GM12878 (cell line): ENCODE measurements at regions not wholly inside any gene's neighbourhood (a gene's known extent, or its start where the extent isn't known, plus 50 kb on each side); places are given as distances from the start of the nearest gene placed in this dataset.
"Not testable (repeated sequence)": the region's sequence is repeated elsewhere in the genome, so short reads cannot be mapped to it uniquely, and the experiment has no call there.

Source experiments
- ATAC-seq: fragments of 200-7000 bp; cut with Tn5 transposase; 3 replicates; pipeline ENCODE4 v1.9.1; 2020; ENCODE audit warnings: mild to moderate bottlenecking, moderate library complexity
- BruUV-seq: library from RNA; stranded (reverse); fragments of 400-500 nt; replicated peaks from 2 replicates; lab custom pipeline; 2021; lab: Mats Ljungman, UMichigan
- CTCF ChIA-PET: fragments of 300-600 bp; sonication (Branson Sonifier 250); formaldehyde crosslinking; extraction: SDS; loops from one replicate; lab custom pipeline; 2021; ENCODE audit warnings: inconsistent platforms; lab: Yijun Ruan, JAX
- POLR2A ChIA-PET: fragments of 350-600 bp; formaldehyde crosslinking; extraction: SDS; loops from one replicate; lab custom pipeline; 2021; ENCODE audit warnings: inconsistent platforms; lab: Charles Lee
- RAD21 ChIA-PET: fragments of 300-600 bp; sonication (Branson Sonifier 250); formaldehyde crosslinking; loops from one replicate; lab custom pipeline; 2023; ENCODE audit warnings: antibody characterized with exemption; ENCODE audit not compliant: unreplicated experiment; lab: Charles Lee
- SMC1A ChIA-PET: fragments of 300-600 bp; sonication (Branson Sonifier 250); formaldehyde crosslinking; loops from one replicate; lab custom pipeline; 2023; ENCODE audit not compliant: unreplicated experiment, uncharacterized antibody; lab: Charles Lee
- DNase-seq: peaks from one replicate; pipeline ENCODE4 v3.0.0-alpha.2; 2011; ENCODE audit warnings: low read depth, low spot score
- FAIRE-seq: peaks from 3 replicates; lab custom pipeline; 2011; peaks lifted over from hg19 to GRCh38; lab: Jason Lieb, UNC
- H2AFZ ChIP-seq: 2 replicates; pipeline ENCODE4 v1.6.0; 2011; ENCODE audit warnings: low read depth, low read length, control low read depth; ENCODE audit not compliant: control insufficient read depth
- H3K27ac ChIP-seq: 2 replicates; pipeline ENCODE4 v1.5.1; 2011; ENCODE audit warnings: control low read depth; ENCODE audit not compliant: control insufficient read depth, insufficient read depth
- H3K27me3 ChIP-seq, 2 experiments: replicated peaks in 1 of 2; 2 replicates each; pipeline versions ENCODE4 v1.6.0 to v1.6.1; 2011; ENCODE audit warnings: low read length in 1 of 2; ENCODE audit not compliant: control insufficient read depth in 2 of 2, insufficient read depth in 2 of 2
- H3K36me3 ChIP-seq, 2 experiments: 2 replicates each; pipeline ENCODE4 v1.5.1; 2011; ENCODE audit warnings: low read length in 1 of 2; ENCODE audit not compliant: control insufficient read depth in 2 of 2, insufficient read depth in 2 of 2
- H3K4me1 ChIP-seq: 2 replicates; pipeline ENCODE4 v1.6.1; 2011; ENCODE audit warnings: mild to moderate bottlenecking, low read length, moderate library complexity, mixed read lengths; ENCODE audit not compliant: control insufficient read depth, insufficient read depth
- H3K4me2 ChIP-seq: 2 replicates; pipeline ENCODE4 v1.6.0; 2011; ENCODE audit warnings: control low read depth; ENCODE audit not compliant: control insufficient read depth, insufficient read depth
- H3K4me3 ChIP-seq: fragments of 200-600 bp; sonication (generic); 2 replicates; pipeline ENCODE4 v1.5.1; 2016
- H3K79me2 ChIP-seq: 2 replicates; pipeline ENCODE4 v1.6.0; 2011; ENCODE audit warnings: low read length; ENCODE audit not compliant: control insufficient read depth, insufficient read depth
- H3K9ac ChIP-seq: 2 replicates; pipeline ENCODE4 v1.8.0; 2011; ENCODE audit warnings: low read length, control low read depth, mixed read lengths; ENCODE audit not compliant: control insufficient read depth, insufficient read depth
- H3K9me3 ChIP-seq: replicated peaks from 3 replicates; pipeline ENCODE4 v1.5.1; 2011; ENCODE audit warnings: mild to moderate bottlenecking, low read length; ENCODE audit not compliant: control insufficient read depth, insufficient read depth
- H4K20me1 ChIP-seq: 2 replicates; pipeline ENCODE4 v1.6.0; 2011; ENCODE audit not compliant: control insufficient read depth, insufficient read depth
- E2F8 ChIP-seq: fragments of 450-650 bp; IDR thresholded peaks from 2 replicates; pipeline ENCODE4 v1.6.1; 2018; ENCODE audit warnings: mild to moderate bottlenecking, low read depth, moderate library complexity; ENCODE audit not compliant: partially characterized antibody
- EED ChIP-seq: sonication (generic); IDR thresholded peaks from 2 replicates; pipeline ENCODE4 v1.6.1; 2016; ENCODE audit warnings: antibody characterized with exemption, low read depth
- KDM1A ChIP-seq: fragments of 200-600 bp; sonication (generic); IDR thresholded peaks from 2 replicates; pipeline ENCODE4 v1.6.1; 2016; ENCODE audit warnings: borderline replicate concordance
- RELA ChIP-seq: fragments of 450-650 bp; IDR thresholded peaks from 2 replicates; pipeline ENCODE4 v1.8.0; 2014; ENCODE audit warnings: borderline replicate concordance; ENCODE audit not compliant: partially characterized antibody
- SREBF1 ChIP-seq: IDR thresholded peaks from 2 replicates; pipeline ENCODE4 v1.6.1; 2012; ENCODE audit warnings: mild to moderate bottlenecking, low read length
- ZSCAN29 ChIP-seq: fragments of 450-650 bp; IDR thresholded peaks from 2 replicates; pipeline ENCODE4 v1.6.1; 2017; ENCODE audit warnings: mild to moderate bottlenecking, moderate library complexity
- WGBS: methylation state at CpG from one replicate; pipeline ENCODE4 v1.1.6; 2016; ENCODE audit warnings: low lambda C conversion rate; ENCODE audit not compliant: insufficient replicate concordance, insufficient coverage; ENCODE audit errors: missing lambda C conversion rate; 5-methylcytosine and 5-hydroxymethylcytosine counted together
- in situ Hi-C: fragments of 300-500 bp; cut with MboI; formaldehyde crosslinking; loops from 9 replicates; pipeline ENCODE4 v1.14.3; 2018; ENCODE audit warnings: mixed read lengths
- intact Hi-C: fragments of 100-400 bp; cut with micrococcal nuclease; formaldehyde crosslinking; loops from one replicate; pipeline ENCODE4 v1.14.2; 2022; ENCODE audit not compliant: unreplicated experiment
- TF ChIP-seq, protein P1 (sequence below): IDR thresholded peaks from 2 replicates; pipeline ENCODE4 v1.6.1; 2011; ENCODE audit warnings: borderline replicate concordance, low read depth, mild to moderate bottlenecking, moderate library complexity, mixed read lengths, low read length; ENCODE audit not compliant: insufficient read depth; ENCODE audit errors: extremely low read length

- Histone ChIP-seq H3K9me3 (no peaks in the 10 kb centered on the region), H2AFZ (no peak overlapping the region), H3K36me3 (no peaks in the 10 kb centered on the region), H3K4me3 (no peak overlapping the region), H3K27ac (no peak overlapping the region), H3K4me2 (no peak overlapping the region), H3K9ac (no peak overlapping the region), H4K20me1 (no peaks in the 10 kb centered on the region), H3K27me3 (no peaks in the 10 kb centered on the region; a peak in 1 of 4 replicates), H3K79me2 (no peaks in the 10 kb centered on the region), H3K4me1 (peaks cover 2% of the 10 kb centered on the region; the same call in 1 of the 2 replicates)
- intact Hi-C loops (no loop called here), in situ Hi-C loops (no loop called here)
- DNase-seq (no peak), ATAC-seq (no peak), FAIRE-seq (no peak)
- TF ChIP-seq EED (no peak), ZSCAN29 (no peak), SREBF1 (no peak), RELA (no peak), KDM1A (no peak), E2F8 (no peak)
- TF ChIP-seq, protein P1, sequence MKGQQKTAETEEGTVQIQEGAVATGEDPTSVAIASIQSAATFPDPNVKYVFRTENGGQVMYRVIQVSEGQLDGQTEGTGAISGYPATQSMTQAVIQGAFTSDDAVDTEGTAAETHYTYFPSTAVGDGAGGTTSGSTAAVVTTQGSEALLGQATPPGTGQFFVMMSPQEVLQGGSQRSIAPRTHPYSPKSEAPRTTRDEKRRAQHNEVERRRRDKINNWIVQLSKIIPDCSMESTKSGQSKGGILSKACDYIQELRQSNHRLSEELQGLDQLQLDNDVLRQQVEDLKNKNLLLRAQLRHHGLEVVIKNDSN, result no peak
- RAD21 ChIA-PET, result no interaction called here
- POLR2A ChIA-PET, result no interaction called here
- no TSS peak for BruUV-seq
- 58% methylated on average over 13 of the region's 17 CpGs for whole genome bisulfite sequencing
- SMC1A ChIA-PET, result no interaction called here
- CTCF ChIA-PET, result no interaction called here
Observed at GRCh38 chr17:5770441-5771270, 186.3 kb upstream of the NLRP1 start.

GRCh38 chr17:5771271-5771577, 186.9 kb upstream of the NLRP1 start:
- RAD21 ChIA-PET, result not testable (repeated sequence)

More at GRCh38 chr17:5771271-5771577, 186.9 kb upstream of the NLRP1 start:
- H3K9me3 ChIP-seq, FAIRE-seq, intact Hi-C loops, BruUV-seq, H3K79me2 ChIP-seq, H4K20me1 ChIP-seq, H2AFZ ChIP-seq, DNase-seq, CTCF ChIA-PET, H3K27me3 ChIP-seq, H3K36me3 ChIP-seq, POLR2A ChIA-PET, H3K9ac ChIP-seq, H3K4me2 ChIP-seq, in situ Hi-C loops, H3K27ac ChIP-seq, H3K4me1 ChIP-seq, SMC1A ChIA-PET, ATAC-seq, H3K4me3 ChIP-seq: not testable (repeated sequence)
- WGBS, result 87% methylated on average over 16 of the region's 36 CpGs
